OCI-LY7 (cell line): ENCODE measurements at regions not wholly inside any gene's neighbourhood (a gene's known extent, or its start where the extent isn't known, plus 50 kb on each side); places are given as distances from the start of the nearest gene placed in this dataset.

Experiments
- CTCF ChIP-seq: fragments of 200-600 bp; sonication (generic); conservative IDR thresholded peaks from 2 replicates; pipeline ENCODE4 v1.5.1; 2014; ENCODE audit warnings: mild to moderate bottlenecking, antibody characterized with exemption, low read length, moderate library complexity, mixed read lengths
- EZH2phosphoT487 ChIP-seq: fragments of 200-600 bp; sonication (generic); IDR thresholded peaks from 2 replicates; pipeline ENCODE4 v1.6.1; 2018; ENCODE audit warnings: low read depth, borderline replicate concordance, mild to moderate bottlenecking, mixed run types, antibody characterized with exemption, low read length, moderate library complexity, mixed read lengths

- TF ChIP-seq CTCF (no peak), EZH2phosphoT487 (no peak)
Measured at GRCh38 chr7:24227068-24227467, 56.9 kb upstream of the NPY start.
